Fibroblast of peridontal ligament (primary cell): ENCODE measurements at regions not wholly inside any gene's neighbourhood (a gene's known extent, or its start where the extent isn't known, plus 50 kb on each side); places are given as distances from the start of the nearest gene placed in this dataset.
A peak's percentile ranks its signal among the peaks of the same experiment; 100 is the strongest.

Experiments
- DNase-seq: peaks from one replicate; pipeline ENCODE4 v3.0.0-alpha.2; 2010; ENCODE audit errors: extremely low read depth

DNA sequence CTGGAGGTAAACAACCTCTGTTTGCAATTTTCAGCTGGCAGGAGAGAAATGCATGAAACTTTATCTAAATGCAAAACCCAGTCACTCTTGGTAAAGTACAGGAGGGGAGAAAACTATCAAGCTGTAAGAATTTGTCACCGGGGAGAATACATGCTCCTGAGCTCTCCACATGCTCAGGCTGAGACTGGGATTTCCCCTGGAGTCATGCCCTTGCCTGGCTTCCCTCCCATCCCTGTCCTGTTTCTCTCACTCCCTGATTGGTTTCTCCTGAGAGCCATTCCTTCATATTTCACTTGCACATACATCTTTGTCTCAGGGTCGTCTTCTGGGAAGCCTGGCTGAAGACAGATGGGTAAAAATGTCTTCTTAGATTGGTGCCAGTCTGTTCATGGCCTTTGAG is 52.9 kb upstream of the SPATS2L start:
- peak; percentile 77 for DNase-seq

DNA sequence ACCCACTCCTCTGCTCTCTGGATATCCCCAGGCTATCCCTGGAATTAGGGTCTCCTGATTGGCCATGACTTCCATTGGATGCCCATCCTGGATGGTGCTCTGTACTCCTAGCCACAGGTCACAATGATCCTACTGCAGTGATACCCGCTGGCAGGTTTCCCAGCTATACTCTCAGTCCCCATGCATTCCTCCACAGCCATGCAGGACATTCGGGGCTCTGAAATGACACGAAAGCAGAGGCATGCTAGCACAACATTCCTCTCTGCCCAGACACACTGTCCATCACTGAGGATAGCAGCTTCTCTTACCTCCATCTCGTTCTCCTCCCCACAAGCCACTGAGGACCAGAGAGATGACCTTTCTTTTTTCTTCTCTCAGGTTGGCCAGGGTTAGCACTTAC is 51.7 kb upstream of the SPATS2L start:
- no peak for DNase-seq

DNA sequence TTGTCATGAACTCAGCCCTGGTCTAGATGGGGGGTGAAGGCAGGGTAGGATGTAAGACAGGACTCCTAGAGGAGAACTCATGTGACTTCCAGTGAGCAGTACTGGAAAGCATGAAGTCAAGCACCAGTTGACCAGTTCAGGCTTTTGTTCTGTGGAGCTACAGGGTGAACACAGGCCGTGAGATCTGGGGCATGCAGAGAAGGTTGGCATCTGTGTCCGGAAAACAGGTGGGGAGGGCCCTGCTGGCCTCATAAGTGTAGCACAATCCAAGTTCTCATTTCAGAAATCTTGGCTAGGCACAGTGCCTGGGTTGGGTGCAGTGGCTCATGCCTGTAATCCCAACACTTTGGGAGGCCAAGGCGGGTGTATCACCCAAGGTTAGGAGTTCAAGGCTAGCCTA is 50.9 kb upstream of the SPATS2L start:
- no peak for DNase-seq
